ENCODE measurements at regions not wholly inside any gene's neighbourhood (a gene's known extent, or its start where the extent isn't known, plus 50 kb on each side); places are given as distances from the start of the nearest gene placed in this dataset.
"Not testable (repeated sequence)": the region's sequence is repeated elsewhere in the genome, so short reads cannot be mapped to it uniquely, and the experiment has no call there.

GRCh38 chr10:23581906-23582450 is 143.1 kb downstream of the OTUD1 start:
- H3K4me3 ChIP-seq, result no peak overlapping the region
- H3K9me3 ChIP-seq, result no peaks in the 10 kb centered on the region
- no peaks in the 10 kb centered on the region for H3K27me3 ChIP-seq
- H3K4me1 ChIP-seq, result no peaks in the 10 kb centered on the region
- no peaks in the 10 kb centered on the region for H3K36me3 ChIP-seq
- intact Hi-C loops (cut with DNase I; ENCODE audit: low total_unique reads) (no loop called here), in situ Hi-C loops (cut with MboI; ENCODE audit: low sequenced_read_pairs in 4 of 4) (no loop called here)
- no peak for ATAC-seq
- H3K27ac ChIP-seq, result no peak overlapping the region
- no peak for DNase-seq
- no peak for TF ChIP-seq POLR2A (IDR thresholded peaks at IDR 0.05)
- TF ChIP-seq, protein P1, sequence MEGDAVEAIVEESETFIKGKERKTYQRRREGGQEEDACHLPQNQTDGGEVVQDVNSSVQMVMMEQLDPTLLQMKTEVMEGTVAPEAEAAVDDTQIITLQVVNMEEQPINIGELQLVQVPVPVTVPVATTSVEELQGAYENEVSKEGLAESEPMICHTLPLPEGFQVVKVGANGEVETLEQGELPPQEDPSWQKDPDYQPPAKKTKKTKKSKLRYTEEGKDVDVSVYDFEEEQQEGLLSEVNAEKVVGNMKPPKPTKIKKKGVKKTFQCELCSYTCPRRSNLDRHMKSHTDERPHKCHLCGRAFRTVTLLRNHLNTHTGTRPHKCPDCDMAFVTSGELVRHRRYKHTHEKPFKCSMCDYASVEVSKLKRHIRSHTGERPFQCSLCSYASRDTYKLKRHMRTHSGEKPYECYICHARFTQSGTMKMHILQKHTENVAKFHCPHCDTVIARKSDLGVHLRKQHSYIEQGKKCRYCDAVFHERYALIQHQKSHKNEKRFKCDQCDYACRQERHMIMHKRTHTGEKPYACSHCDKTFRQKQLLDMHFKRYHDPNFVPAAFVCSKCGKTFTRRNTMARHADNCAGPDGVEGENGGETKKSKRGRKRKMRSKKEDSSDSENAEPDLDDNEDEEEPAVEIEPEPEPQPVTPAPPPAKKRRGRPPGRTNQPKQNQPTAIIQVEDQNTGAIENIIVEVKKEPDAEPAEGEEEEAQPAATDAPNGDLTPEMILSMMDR (IDR thresholded peaks at IDR 0.05 in 4 of 5, conservative IDR thresholded peaks at IDR 0.05 in 1 of 5), result no peak

- TF ChIP-seq POLR2A (IDR thresholded peaks at IDR 0.05), result no peak
- TF ChIP-seq, protein P1 (IDR thresholded peaks at IDR 0.05 in 4 of 5, conservative IDR thresholded peaks at IDR 0.05 in 1 of 5), result no peak
- in situ Hi-C loops (cut with MboI; ENCODE audit: low sequenced_read_pairs in 4 of 4) (no loop called here), intact Hi-C loops (cut with DNase I; ENCODE audit: low total_unique reads) (no loop called here)
- DNase-seq (no peak), ATAC-seq (no peak)
- Histone ChIP-seq H3K27me3 (no peaks in the 10 kb centered on the region), H3K27ac (no peak overlapping the region), H3K4me1 (no peaks in the 10 kb centered on the region), H3K9me3 (no peaks in the 10 kb centered on the region), H3K4me3 (no peak overlapping the region), H3K36me3 (no peaks in the 10 kb centered on the region)
These were observed 145.5 kb downstream of the OTUD1 start for GRCh38 chr10:23584396-23584795.

DNA sequence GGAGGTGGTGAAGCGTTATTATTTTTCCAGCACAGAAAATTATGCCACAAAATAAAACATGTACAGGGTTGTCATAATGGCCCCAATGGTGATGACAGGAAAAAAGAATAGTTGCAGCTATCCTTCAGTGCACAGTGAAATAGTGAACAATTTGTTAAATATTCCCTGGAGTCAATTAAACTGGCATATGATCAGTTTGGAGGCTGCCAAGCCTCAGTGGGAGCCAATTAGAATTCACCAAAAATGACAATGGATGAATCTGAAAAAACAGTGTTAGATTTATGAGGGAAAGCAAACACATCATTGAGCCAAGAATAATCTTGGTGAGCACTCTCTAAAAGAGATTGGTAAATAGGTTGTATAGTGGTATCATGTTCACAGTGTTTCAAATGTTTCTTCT is 146.3 kb downstream of the OTUD1 start:
- Histone ChIP-seq H3K27ac (no peak overlapping the region), H3K9me3 (no peaks in the 10 kb centered on the region), H3K4me3 (no peak overlapping the region), H3K4me1 (no peaks in the 10 kb centered on the region), H3K36me3 (no peaks in the 10 kb centered on the region), H3K27me3 (no peaks in the 10 kb centered on the region)
- DNase-seq (no peak), ATAC-seq (no peak)
- intact Hi-C loops (cut with DNase I; ENCODE audit: low total_unique reads) (no loop called here), in situ Hi-C loops (cut with MboI; ENCODE audit: low sequenced_read_pairs in 4 of 4) (no loop called here)
- TF ChIP-seq, protein P1 (IDR thresholded peaks at IDR 0.05 in 4 of 5, conservative IDR thresholded peaks at IDR 0.05 in 1 of 5), result no peak
- TF ChIP-seq POLR2A (IDR thresholded peaks at IDR 0.05), result no peak

GRCh38 chr10:23585666-23586065 is 146.8 kb downstream of the OTUD1 start:
- no peaks in the 10 kb centered on the region for H3K36me3 ChIP-seq
- no peaks in the 10 kb centered on the region for H3K9me3 ChIP-seq
- H3K27me3 ChIP-seq, result no peaks in the 10 kb centered on the region
- H3K27ac ChIP-seq, result no peak overlapping the region
- TF ChIP-seq, protein P1 (IDR thresholded peaks at IDR 0.05 in 4 of 5, conservative IDR thresholded peaks at IDR 0.05 in 1 of 5), result no peak
- no peak for TF ChIP-seq POLR2A (IDR thresholded peaks at IDR 0.05)
- DNase-seq (no peak), ATAC-seq (no peak)
- in situ Hi-C loops (cut with MboI; ENCODE audit: low sequenced_read_pairs in 4 of 4), result no loop called here
- intact Hi-C loops (cut with DNase I; ENCODE audit: low total_unique reads), result no loop called here
- H3K4me3 ChIP-seq, result no peak overlapping the region
- H3K4me1 ChIP-seq, result no peaks in the 10 kb centered on the region

GRCh38 chr10:23595278-23595677 is 156.4 kb downstream of the OTUD1 start:
- intact Hi-C loops (cut with DNase I; ENCODE audit: low total_unique reads); in situ Hi-C loops (cut with MboI; ENCODE audit: low sequenced_read_pairs in 4 of 4); H3K9me3 ChIP-seq; H3K36me3 ChIP-seq; DNase-seq; ATAC-seq; H3K4me3 ChIP-seq; H3K4me1 ChIP-seq; H3K27me3 ChIP-seq; H3K27ac ChIP-seq: not testable (repeated sequence)

Data from gastrocnemius medialis (tissue), 4 donors.